ENCODE measurements at regions not wholly inside any gene's neighbourhood (a gene's known extent, or its start where the extent isn't known, plus 50 kb on each side); places are given as distances from the start of the nearest gene placed in this dataset.
A peak's percentile ranks its signal among the peaks of the same experiment; 100 is the strongest.

- no peaks in the 10 kb centered on the region for H3K36me3 Mint-ChIP-seq
These were observed 569.5 kb downstream of the METTL15 start for GRCh38 chr11:28677721-28678120.

GRCh38 chr11:28675183-28675582, 567.0 kb downstream of the METTL15 start:
- no peaks in the 10 kb centered on the region for H3K36me3 ChIP-seq (ENCODE audit: control insufficient read depth, insufficient read depth, low read length)
- no peak overlapping the region for H3K4me3 Mint-ChIP-seq
- no peaks in the 10 kb centered on the region for H3K4me1 ChIP-seq (ENCODE audit: control insufficient read depth, insufficient read depth, low read length, poor library complexity, severe bottlenecking)
- no peak overlapping the region for H3K27ac ChIP-seq (ENCODE audit: insufficient read depth, low read length, poor library complexity, severe bottlenecking)
- H3K27me3 Mint-ChIP-seq = no peaks in the 10 kb centered on the region
- H3K4me1 Mint-ChIP-seq = no peaks in the 10 kb centered on the region
- H3K9me3 ChIP-seq (ENCODE audit: control insufficient read depth in 2 of 2, low read length in 2 of 2) = no peaks in the 10 kb centered on the region
- H3K27me3 ChIP-seq (ENCODE audit: control insufficient read depth, insufficient read depth, low read length) = no peaks in the 10 kb centered on the region
- ATAC-seq (ENCODE audit: low read depth in 2 of 2) (no peak), DNase-seq (no peak)
- no peak overlapping the region for H3K4me3 ChIP-seq (ENCODE audit: low read depth, low read length)
- H3K36me3 Mint-ChIP-seq = no peaks in the 10 kb centered on the region
- H3K27ac Mint-ChIP-seq = no peak overlapping the region
- H3K9me3 Mint-ChIP-seq = peaks cover 0 to 6% (median 0%) of the 10 kb centered on the region in 7 donors

More at GRCh38 chr11:28677721-28678120, 569.5 kb downstream of the METTL15 start:
- H3K4me1 Mint-ChIP-seq = no peaks in the 10 kb centered on the region
- Histone ChIP-seq H3K9me3 (ENCODE audit: control insufficient read depth in 2 of 2, low read length in 2 of 2) (no peaks in the 10 kb centered on the region), H3K27me3 (ENCODE audit: control insufficient read depth, insufficient read depth, low read length) (no peaks in the 10 kb centered on the region), H3K36me3 (ENCODE audit: control insufficient read depth, insufficient read depth, low read length) (no peaks in the 10 kb centered on the region), H3K4me1 (ENCODE audit: control insufficient read depth, insufficient read depth, low read length, poor library complexity, severe bottlenecking) (no peaks in the 10 kb centered on the region), H3K4me3 (ENCODE audit: low read depth, low read length) (no peak overlapping the region), H3K27ac (ENCODE audit: insufficient read depth, low read length, poor library complexity, severe bottlenecking) (no peak overlapping the region)
- no peak overlapping the region for H3K4me3 Mint-ChIP-seq
- no peaks in the 10 kb centered on the region for H3K27me3 Mint-ChIP-seq
- H3K27ac Mint-ChIP-seq = no peak overlapping the region
- no peak for ATAC-seq (ENCODE audit: low read depth in 2 of 2)
- DNase-seq = no peak
- H3K9me3 Mint-ChIP-seq = peaks cover 0 to 6% (median 4%) of the 10 kb centered on the region in 7 donors

- Histone ChIP-seq H3K27me3 (ENCODE audit: control insufficient read depth, insufficient read depth, low read length) (no peaks in the 10 kb centered on the region), H3K36me3 (ENCODE audit: control insufficient read depth, insufficient read depth, low read length) (no peaks in the 10 kb centered on the region), H3K4me3 (ENCODE audit: low read depth, low read length) (no peak overlapping the region), H3K9me3 (ENCODE audit: control insufficient read depth in 2 of 2, low read length in 2 of 2) (no peaks in the 10 kb centered on the region), H3K4me1 (ENCODE audit: control insufficient read depth, insufficient read depth, low read length, poor library complexity, severe bottlenecking) (no peaks in the 10 kb centered on the region), H3K27ac (ENCODE audit: insufficient read depth, low read length, poor library complexity, severe bottlenecking) (no peak overlapping the region)
- Mint-ChIP-seq H3K4me1 (no peaks in the 10 kb centered on the region), H3K27ac (no peak overlapping the region), H3K27me3 (no peaks in the 10 kb centered on the region), H3K9me3 (peaks cover 0 to 6% (median 0%) of the 10 kb centered on the region in 7 donors), H3K4me3 (no peak overlapping the region), H3K36me3 (no peaks in the 10 kb centered on the region)
- ATAC-seq (ENCODE audit: low read depth in 2 of 2) = no peak
- DNase-seq = no peak
These were observed 566.4 kb downstream of the METTL15 start for GRCh38 chr11:28674433-28675103.

GRCh38 chr11:28673691-28674432, 565.7 kb downstream of the METTL15 start:
- no peak overlapping the region for H3K4me3 Mint-ChIP-seq
- no peak overlapping the region for H3K4me3 ChIP-seq (ENCODE audit: low read depth, low read length)
- no peak overlapping the region for H3K27ac ChIP-seq (ENCODE audit: insufficient read depth, low read length, poor library complexity, severe bottlenecking)
- H3K36me3 ChIP-seq (ENCODE audit: control insufficient read depth, insufficient read depth, low read length) = no peaks in the 10 kb centered on the region
- no peaks in the 10 kb centered on the region for H3K4me1 Mint-ChIP-seq
- H3K4me1 ChIP-seq (ENCODE audit: control insufficient read depth, insufficient read depth, low read length, poor library complexity, severe bottlenecking) = no peaks in the 10 kb centered on the region
- H3K9me3 Mint-ChIP-seq = peaks cover 0 to 5% (median 0%) of the 10 kb centered on the region in 7 donors
- no peaks in the 10 kb centered on the region for H3K36me3 Mint-ChIP-seq
- ATAC-seq (ENCODE audit: low read depth in 2 of 2) (no peak), DNase-seq (no peak)
- no peak overlapping the region for H3K27ac Mint-ChIP-seq
- no peaks in the 10 kb centered on the region for H3K27me3 ChIP-seq (ENCODE audit: control insufficient read depth, insufficient read depth, low read length)
- H3K9me3 ChIP-seq (ENCODE audit: control insufficient read depth in 2 of 2, low read length in 2 of 2) = no peaks in the 10 kb centered on the region
- H3K27me3 Mint-ChIP-seq = no peaks in the 10 kb centered on the region

- H3K27me3 ChIP-seq (ENCODE audit: control insufficient read depth, insufficient read depth, low read length) = no peaks in the 10 kb centered on the region
- Mint-ChIP-seq H3K36me3 (no peaks in the 10 kb centered on the region), H3K27me3 (no peaks in the 10 kb centered on the region), H3K4me1 (no peaks in the 10 kb centered on the region), H3K4me3 (no peak overlapping the region), H3K9me3 (peaks cover 0 to 6% (median 0%) of the 10 kb centered on the region in 7 donors), H3K27ac (no peak overlapping the region)
- no peaks in the 10 kb centered on the region for H3K9me3 ChIP-seq (ENCODE audit: control insufficient read depth in 2 of 2, low read length in 2 of 2)
- no peak for ATAC-seq (ENCODE audit: low read depth in 2 of 2)
- no peak overlapping the region for H3K27ac ChIP-seq (ENCODE audit: insufficient read depth, low read length, poor library complexity, severe bottlenecking)
- no peak for DNase-seq
- H3K4me1 ChIP-seq (ENCODE audit: control insufficient read depth, insufficient read depth, low read length, poor library complexity, severe bottlenecking) = no peaks in the 10 kb centered on the region
- no peak overlapping the region for H3K4me3 ChIP-seq (ENCODE audit: low read depth, low read length)
- no peaks in the 10 kb centered on the region for H3K36me3 ChIP-seq (ENCODE audit: control insufficient read depth, insufficient read depth, low read length)
These were observed 563.1 kb downstream of the METTL15 start for GRCh38 chr11:28671274-28671673.

GRCh38 chr11:28666632-28667031, 558.4 kb downstream of the METTL15 start:
- Mint-ChIP-seq H3K4me3 (no peak overlapping the region), H3K27ac (peak overlapping the region in 1 of 3 donors; percentile 9), H3K27me3 (no peaks in the 10 kb centered on the region), H3K9me3 (peaks cover 0 to 4% (median 2%) of the 10 kb centered on the region in 7 donors), H3K36me3 (no peaks in the 10 kb centered on the region), H3K4me1 (no peaks in the 10 kb centered on the region)
- no peak for DNase-seq
- no peaks in the 10 kb centered on the region for H3K36me3 ChIP-seq (ENCODE audit: control insufficient read depth, insufficient read depth, low read length)
- no peaks in the 10 kb centered on the region for H3K27me3 ChIP-seq (ENCODE audit: control insufficient read depth, insufficient read depth, low read length)
- no peak for ATAC-seq (ENCODE audit: low read depth in 2 of 2)
- H3K4me3 ChIP-seq (ENCODE audit: low read depth, low read length) = no peak overlapping the region
- H3K9me3 ChIP-seq (ENCODE audit: control insufficient read depth in 2 of 2, low read length in 2 of 2) = no peaks in the 10 kb centered on the region
- H3K27ac ChIP-seq (ENCODE audit: insufficient read depth, low read length, poor library complexity, severe bottlenecking) = no peak overlapping the region
- no peaks in the 10 kb centered on the region for H3K4me1 ChIP-seq (ENCODE audit: control insufficient read depth, insufficient read depth, low read length, poor library complexity, severe bottlenecking)

GRCh38 chr11:28659716-28660348, 551.6 kb downstream of the METTL15 start:
- H3K4me3 Mint-ChIP-seq = no peak overlapping the region

More at GRCh38 chr11:28659716-28660348, 551.6 kb downstream of the METTL15 start:
- H3K27ac Mint-ChIP-seq = no peak overlapping the region
- no peaks in the 10 kb centered on the region for H3K36me3 Mint-ChIP-seq
- no peaks in the 10 kb centered on the region for H3K27me3 Mint-ChIP-seq
- no peak for DNase-seq
- Histone ChIP-seq H3K27ac (ENCODE audit: insufficient read depth, low read length, poor library complexity, severe bottlenecking) (no peak overlapping the region), H3K4me3 (ENCODE audit: low read depth, low read length) (no peak overlapping the region), H3K36me3 (ENCODE audit: control insufficient read depth, insufficient read depth, low read length) (no peaks in the 10 kb centered on the region), H3K27me3 (ENCODE audit: control insufficient read depth, insufficient read depth, low read length) (no peaks in the 10 kb centered on the region), H3K9me3 (ENCODE audit: control insufficient read depth in 2 of 2, low read length in 2 of 2) (no peaks in the 10 kb centered on the region), H3K4me1 (ENCODE audit: control insufficient read depth, insufficient read depth, low read length, poor library complexity, severe bottlenecking) (no peaks in the 10 kb centered on the region)
- no peak for ATAC-seq (ENCODE audit: low read depth in 2 of 2)
- no peaks in the 10 kb centered on the region for H3K4me1 Mint-ChIP-seq
- peaks cover 0 to 7% (median 2%) of the 10 kb centered on the region in 7 donors for H3K9me3 Mint-ChIP-seq
